Stomach smooth muscle (tissue), 2 donors: ENCODE measurements at regions not wholly inside any gene's neighbourhood (a gene's known extent, or its start where the extent isn't known, plus 50 kb on each side); places are given as distances from the start of the nearest gene placed in this dataset.

Experiments
- H3K27ac ChIP-seq: one replicate; pipeline ENCODE4 v1.7.0; 2013; ENCODE audit warnings: mild to moderate bottlenecking, low read length, inconsistent platforms
- H3K27me3 ChIP-seq, 2 donors: one replicate each; pipeline ENCODE4 v1.7.0; 2013; ENCODE audit warnings: low read length in 2 of 2; ENCODE audit not compliant: insufficient read depth in 2 of 2, control insufficient read depth in 1 of 2
- H3K36me3 ChIP-seq, 2 donors: one replicate each; pipeline ENCODE4 v1.7.0; 2013; ENCODE audit warnings: low read length in 2 of 2; ENCODE audit not compliant: control insufficient read depth in 2 of 2, insufficient read depth in 2 of 2
- H3K4me1 ChIP-seq: one replicate; pipeline ENCODE4 v1.7.0; 2013; ENCODE audit warnings: low read length; ENCODE audit not compliant: control insufficient read depth, insufficient read depth
- H3K4me3 ChIP-seq, 2 donors: one replicate each; pipeline ENCODE4 v1.7.0; 2013; ENCODE audit warnings: low read length in 2 of 2
- H3K9ac ChIP-seq, 2 donors: one replicate each; pipeline ENCODE4 v1.7.0; 2013; ENCODE audit warnings: low read length in 2 of 2, mild to moderate bottlenecking in 1 of 2
- H3K9me3 ChIP-seq, 2 donors: one replicate each; pipeline ENCODE4 v1.7.0; 2013; ENCODE audit warnings: low read length in 2 of 2; ENCODE audit not compliant: control insufficient read depth in 2 of 2
- donor health status: healthy.
- donor health status: Pancreatic carcinoma.

DNA sequence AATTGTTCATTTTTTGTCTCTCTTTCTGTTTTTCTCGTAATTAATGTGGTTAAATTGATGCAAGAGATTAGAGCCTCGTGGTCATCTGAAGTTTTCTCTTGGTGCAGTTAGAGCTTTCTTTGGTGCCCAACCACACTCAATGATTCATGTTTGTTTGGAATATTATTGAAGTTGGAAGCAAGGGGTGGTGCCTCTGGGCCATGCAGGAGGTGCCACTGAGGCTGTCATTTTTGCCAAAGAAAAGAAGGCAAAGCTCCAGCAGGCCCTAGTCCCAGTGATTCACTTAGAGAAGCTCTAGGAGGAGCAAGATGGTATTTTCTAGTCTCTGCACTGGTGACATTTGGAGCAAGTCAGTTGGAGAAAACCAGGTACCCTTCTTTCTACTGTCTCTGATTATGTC, 144.5 kb upstream of the RALGAPA2 start:
- Histone ChIP-seq H3K4me1 (no peaks in the 10 kb centered on the region), H3K27me3 (peaks cover 3 to 11% of the 10 kb centered on the region in 2 donors), H3K36me3 (no peaks in the 10 kb centered on the region), H3K9me3 (no peaks in the 10 kb centered on the region), H3K27ac (no peak overlapping the region), H3K9ac (no peak overlapping the region), H3K4me3 (no peak overlapping the region)

DNA sequence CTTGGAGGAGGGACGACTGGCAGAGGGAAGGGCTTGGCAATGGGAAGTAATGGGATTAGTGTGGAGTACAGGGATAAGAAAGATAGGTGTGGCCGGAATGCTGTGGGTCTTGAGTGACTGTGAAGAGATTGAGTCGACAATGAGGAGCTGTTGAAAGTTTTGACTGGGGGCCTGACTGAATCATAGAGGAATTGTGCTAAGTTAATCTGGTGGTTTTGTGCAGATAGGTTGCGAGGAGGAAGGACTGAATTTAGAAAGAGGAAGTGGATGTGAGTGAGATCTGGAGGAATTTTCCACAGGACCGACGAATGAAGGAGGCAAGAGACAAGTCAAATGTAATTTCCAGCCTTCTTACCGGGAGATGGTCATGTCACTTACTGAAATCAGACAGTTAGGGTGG, 143.9 kb upstream of the RALGAPA2 start:
- H3K4me3 ChIP-seq = no peak overlapping the region
- H3K27me3 ChIP-seq = peaks cover 3 to 11% of the 10 kb centered on the region in 2 donors
- H3K27ac ChIP-seq = no peak overlapping the region
- no peaks in the 10 kb centered on the region for H3K9me3 ChIP-seq
- H3K9ac ChIP-seq = no peak overlapping the region
- no peaks in the 10 kb centered on the region for H3K4me1 ChIP-seq
- no peaks in the 10 kb centered on the region for H3K36me3 ChIP-seq

DNA sequence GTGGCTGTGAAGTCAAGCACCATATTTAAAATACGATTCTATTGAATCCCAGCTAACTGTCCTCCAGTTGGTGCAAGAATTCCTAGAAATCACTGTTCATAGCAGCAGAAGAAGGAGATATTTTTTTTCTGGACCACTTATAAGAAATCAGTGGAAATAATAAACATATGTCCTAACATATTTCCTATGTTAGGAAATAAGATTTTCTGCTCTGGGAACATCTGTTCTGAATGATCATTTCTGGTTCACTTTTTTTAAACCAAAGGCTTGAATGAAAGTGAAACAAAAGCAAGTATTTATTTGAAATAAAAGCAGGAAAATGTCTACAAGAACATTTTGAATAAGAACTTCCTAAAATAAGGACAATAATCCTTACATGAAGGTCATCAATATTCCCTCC, 138.9 kb upstream of the RALGAPA2 start:
- Histone ChIP-seq H3K4me1 (no peaks in the 10 kb centered on the region), H3K27ac (no peak overlapping the region), H3K9me3 (no peaks in the 10 kb centered on the region), H3K9ac (no peak overlapping the region), H3K27me3 (peaks cover 3 to 9% of the 10 kb centered on the region in 2 donors), H3K36me3 (no peaks in the 10 kb centered on the region), H3K4me3 (no peak overlapping the region)

DNA sequence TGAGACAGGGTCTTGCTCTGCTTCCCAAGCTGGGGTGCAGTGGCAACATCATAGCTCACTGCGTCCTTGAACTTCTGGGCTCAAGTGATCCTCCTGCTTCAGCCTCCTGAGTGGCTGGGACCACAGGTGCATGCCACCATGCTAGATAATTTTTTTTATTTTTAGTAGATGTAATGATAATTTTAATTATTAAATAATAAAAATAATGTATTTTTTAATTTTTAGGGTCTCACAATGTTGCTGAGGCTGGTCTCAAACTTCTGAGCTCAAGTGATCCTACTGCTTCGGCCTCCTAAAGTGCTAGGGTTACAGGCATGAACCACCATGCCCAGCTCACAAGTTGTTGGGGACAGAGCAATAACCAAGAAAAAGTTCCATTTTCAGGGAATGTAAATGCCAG, 138.0 kb upstream of the RALGAPA2 start:
- Histone ChIP-seq H3K4me1 (no peaks in the 10 kb centered on the region), H3K9me3 (no peaks in the 10 kb centered on the region), H3K27me3 (peaks cover 3 to 7% of the 10 kb centered on the region in 2 donors), H3K36me3 (no peaks in the 10 kb centered on the region), H3K9ac (no peak overlapping the region), H3K4me3 (no peak overlapping the region), H3K27ac (no peak overlapping the region)

DNA sequence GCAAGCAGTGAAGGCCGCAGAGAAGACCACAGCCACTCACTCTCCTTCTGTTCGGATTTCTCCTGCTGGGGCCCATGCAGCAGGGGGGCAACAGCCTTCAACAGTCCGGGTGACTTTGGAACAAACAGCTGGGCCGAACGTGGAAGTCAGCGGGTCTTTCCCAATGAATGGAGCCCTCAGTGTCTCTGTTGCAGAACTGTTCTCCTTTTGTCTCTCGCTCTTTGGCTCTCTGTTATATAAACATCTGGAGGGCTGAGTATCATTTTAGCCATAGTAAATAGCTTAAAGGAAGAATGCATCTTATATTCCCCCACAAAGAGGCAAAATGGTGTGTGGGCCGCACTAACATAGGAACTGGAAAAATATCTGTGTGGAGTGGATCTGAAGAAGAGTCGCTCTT, 136.7 kb upstream of the RALGAPA2 start:
- no peak overlapping the region for H3K4me3 ChIP-seq
- H3K27ac ChIP-seq = no peak overlapping the region
- no peaks in the 10 kb centered on the region for H3K9me3 ChIP-seq
- H3K27me3 ChIP-seq = peaks cover 3 to 7% of the 10 kb centered on the region in 2 donors
- H3K4me1 ChIP-seq = no peaks in the 10 kb centered on the region
- no peaks in the 10 kb centered on the region for H3K36me3 ChIP-seq
- no peak overlapping the region for H3K9ac ChIP-seq

DNA sequence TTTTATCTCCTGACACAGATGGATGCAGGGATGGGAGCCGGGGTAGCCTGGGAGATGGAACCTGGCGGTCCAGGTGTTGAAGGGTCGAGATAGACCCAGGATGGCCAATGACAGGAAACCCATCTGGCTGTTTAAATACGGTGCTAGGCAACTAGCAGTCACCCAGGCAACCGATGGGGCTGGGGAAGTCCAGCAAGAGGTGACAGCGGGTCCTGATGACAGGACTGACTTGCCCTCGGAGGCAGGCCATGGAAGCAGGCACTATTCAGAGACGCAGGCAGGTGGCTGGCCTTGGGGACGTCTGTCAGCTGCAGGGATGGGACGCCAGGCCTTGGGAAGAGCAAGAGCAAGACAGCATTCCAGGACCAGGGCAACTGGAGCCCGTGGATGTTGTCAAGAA, 135.4 kb upstream of the RALGAPA2 start:
- no peak overlapping the region for H3K27ac ChIP-seq
- H3K9me3 ChIP-seq = no peaks in the 10 kb centered on the region

DNA sequence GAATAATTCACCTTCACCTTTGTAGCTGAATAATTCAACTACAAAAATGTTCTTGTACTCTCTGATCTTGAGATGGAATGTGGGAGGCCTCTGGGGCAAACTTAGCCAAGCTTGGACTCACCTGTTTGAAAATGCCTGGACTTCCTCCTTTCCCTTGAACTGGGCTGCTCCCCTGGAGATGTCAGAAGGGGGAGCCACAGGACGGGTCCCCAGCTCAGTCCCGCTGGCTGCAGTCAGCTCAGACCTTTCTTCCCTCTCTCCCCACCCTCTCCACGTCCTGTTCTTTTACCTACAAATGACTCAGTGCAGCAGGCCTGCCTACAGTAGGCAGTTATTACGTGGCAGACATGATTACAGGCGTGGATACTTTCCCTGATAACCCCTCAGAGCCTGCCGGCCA, 131.5 kb upstream of the RALGAPA2 start:
- Histone ChIP-seq H3K4me3 (no peak overlapping the region), H3K4me1 (no peaks in the 10 kb centered on the region), H3K36me3 (no peaks in the 10 kb centered on the region), H3K27ac (no peak overlapping the region), H3K9ac (no peak overlapping the region), H3K27me3 (peaks cover 3 to 4% of the 10 kb centered on the region in 2 donors), H3K9me3 (no peaks in the 10 kb centered on the region)

More for the DNA sequence above, 135.4 kb upstream of the RALGAPA2 start:
- Histone ChIP-seq H3K36me3 (no peaks in the 10 kb centered on the region), H3K9ac (no peak overlapping the region), H3K4me3 (no peak overlapping the region), H3K4me1 (no peaks in the 10 kb centered on the region), H3K27me3 (peaks cover 3 to 4% of the 10 kb centered on the region in 2 donors)

DNA sequence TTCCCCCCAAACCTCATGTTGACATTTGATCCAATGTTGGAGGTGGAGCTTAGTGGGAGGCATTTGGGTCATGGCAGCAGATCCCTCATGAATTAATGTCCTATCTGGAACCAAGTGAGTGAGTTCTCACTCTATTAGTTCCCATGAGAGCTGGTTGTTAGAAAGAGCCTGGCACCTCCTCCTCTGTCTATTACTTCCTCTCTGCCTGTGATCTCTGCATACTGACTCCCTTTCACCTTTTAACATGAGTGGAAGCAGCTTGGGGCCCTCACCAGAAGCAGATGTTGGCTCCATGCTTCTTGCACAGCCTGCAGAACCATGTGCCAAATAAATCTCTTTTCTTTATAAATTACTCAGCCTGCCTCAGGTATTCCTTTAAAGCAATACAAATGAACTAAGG, 127.3 kb upstream of the RALGAPA2 start:
- Histone ChIP-seq H3K9ac (no peak overlapping the region), H3K9me3 (no peaks in the 10 kb centered on the region), H3K4me1 (peaks cover 2% of the 10 kb centered on the region), H3K27ac (no peak overlapping the region), H3K27me3 (peaks cover 0 to 4% of the 10 kb centered on the region in 2 donors), H3K36me3 (no peaks in the 10 kb centered on the region), H3K4me3 (no peak overlapping the region)

DNA sequence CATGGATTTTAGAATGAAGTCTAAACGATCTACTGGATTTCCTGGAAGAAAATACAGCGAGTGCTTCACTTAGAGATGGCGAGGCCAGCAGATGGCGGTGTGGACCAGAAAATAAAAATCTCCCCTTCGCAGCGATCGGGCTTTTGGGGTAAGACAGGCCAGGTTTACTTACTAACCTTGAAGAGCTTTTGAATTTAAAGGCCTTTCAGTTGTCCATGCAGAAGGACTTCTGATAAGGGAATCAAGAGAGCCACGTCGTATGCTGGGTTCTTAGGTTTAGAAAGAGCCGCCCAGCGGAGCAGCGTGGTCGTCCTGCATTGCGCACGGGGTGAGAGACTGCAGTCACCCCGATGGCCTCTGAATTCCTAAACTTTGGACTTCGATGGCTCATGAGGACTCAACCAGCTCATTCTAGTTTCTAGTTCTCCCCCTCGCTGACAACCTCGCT, 125.2 kb upstream of the RALGAPA2 start:
- Histone ChIP-seq H3K4me3 (peak overlapping the region in 1 of 2 donors; percentile 44), H3K36me3 (no peaks in the 10 kb centered on the region), H3K9ac (peak overlapping the region in 1 of 2 donors; percentile 42), H3K27me3 (peaks cover 4 to 6% of the 10 kb centered on the region in 2 donors), H3K9me3 (no peaks in the 10 kb centered on the region), H3K27ac (no peak overlapping the region), H3K4me1 (peaks cover 2% of the 10 kb centered on the region)

DNA sequence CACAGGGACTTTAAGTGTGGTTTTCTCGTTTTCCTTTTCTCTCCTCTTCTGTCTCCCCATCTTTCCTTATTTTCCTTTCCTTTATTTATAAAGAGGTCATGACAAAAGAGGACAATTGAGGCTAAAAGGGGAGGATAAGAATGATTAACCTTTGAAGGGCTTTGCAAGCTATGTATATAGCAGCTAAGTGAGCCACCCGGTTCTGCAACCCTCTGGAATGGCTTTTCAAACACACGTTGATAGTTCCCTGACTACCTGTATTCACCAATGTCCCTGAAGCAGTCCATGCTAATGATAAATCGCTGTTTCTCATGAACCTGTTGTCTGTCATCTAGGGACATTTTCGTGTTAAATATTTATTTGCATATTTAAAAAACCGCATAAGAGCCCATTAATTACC, 124.4 kb upstream of the RALGAPA2 start:
- no peak overlapping the region for H3K9ac ChIP-seq
- peaks cover 2% of the 10 kb centered on the region for H3K4me1 ChIP-seq
- peaks cover 6% of the 10 kb centered on the region in 2 donors for H3K27me3 ChIP-seq
- H3K36me3 ChIP-seq = no peaks in the 10 kb centered on the region
- H3K4me3 ChIP-seq = no peak overlapping the region
- no peak overlapping the region for H3K27ac ChIP-seq
- no peaks in the 10 kb centered on the region for H3K9me3 ChIP-seq

DNA sequence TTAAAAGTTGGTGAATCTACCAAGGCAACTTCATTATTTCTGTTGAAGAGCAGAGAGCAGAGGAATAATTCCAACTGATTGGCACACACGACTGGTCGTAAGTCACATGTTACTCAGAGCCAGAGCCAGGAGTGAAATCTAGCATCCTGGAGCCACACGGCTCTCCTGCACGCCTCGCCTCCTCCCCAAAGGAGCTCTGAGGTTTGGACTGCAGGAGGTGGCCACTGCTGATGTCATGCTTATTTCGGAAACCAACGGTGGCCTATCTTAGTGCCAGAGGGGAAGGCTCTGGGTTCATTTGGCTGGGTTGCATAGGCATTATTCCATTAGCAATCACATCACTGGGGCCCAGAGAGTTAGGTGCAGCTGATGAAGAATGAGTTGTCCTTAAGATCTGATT, 123.5 kb upstream of the RALGAPA2 start:
- H3K27ac ChIP-seq = no peak overlapping the region
- no peaks in the 10 kb centered on the region for H3K9me3 ChIP-seq
- peaks cover 6% of the 10 kb centered on the region in 2 donors for H3K27me3 ChIP-seq
- H3K36me3 ChIP-seq = no peaks in the 10 kb centered on the region
- peaks cover 2% of the 10 kb centered on the region for H3K4me1 ChIP-seq
- no peak overlapping the region for H3K9ac ChIP-seq
- H3K4me3 ChIP-seq = no peak overlapping the region
